ENCODE measurements at regions not wholly inside any gene's neighbourhood (a gene's known extent, or its start where the extent isn't known, plus 50 kb on each side); places are given as distances from the start of the nearest gene placed in this dataset.

GRCh38 chr12:125890366-125890905 is 825.2 kb downstream of the AACS start:
- H3F3A ChIP-seq (ENCODE audit: insufficient read depth), result no peaks in the 10 kb centered on the region
- no peak overlapping the region for H2AFZ ChIP-seq (ENCODE audit: low read depth, low read length, severe bottlenecking)
- no peaks in the 10 kb centered on the region for H3K9me2 ChIP-seq (replicated peaks; ENCODE audit: insufficient read depth, low read length)
- H3K4me2 ChIP-seq (ENCODE audit: low read depth, low read length, poor library complexity, severe bottlenecking), result no peak overlapping the region
- H3K9me3 ChIP-seq (ENCODE audit: insufficient read depth, low read length), result no peaks in the 10 kb centered on the region
- H4K20me1 ChIP-seq (ENCODE audit: low read depth, low read length), result no peaks in the 10 kb centered on the region
- H3K36me3 ChIP-seq (ENCODE audit: low read length), result no peaks in the 10 kb centered on the region
- H3K27me3 ChIP-seq (ENCODE audit: low read length), result no peaks in the 10 kb centered on the region
- no peak overlapping the region for H3K27ac ChIP-seq (ENCODE audit: low read depth, low read length)
- no peak for TF ChIP-seq CTCF (IDR thresholded peaks at IDR 0.05; ENCODE audit: insufficient read depth, low read length, poor library complexity, severe bottlenecking)
- TF ChIP-seq EZH2phosphoT487 (conservative IDR thresholded peaks at IDR 0.05; ENCODE audit: low read length), result no peak
- no peak overlapping the region for H3K4me3 ChIP-seq (ENCODE audit: insufficient read depth, low read length, poor library complexity, severe bottlenecking)
- no peak overlapping the region for H3K9ac ChIP-seq (ENCODE audit: low read length)
- no peaks in the 10 kb centered on the region for H3K79me2 ChIP-seq (ENCODE audit: insufficient read depth, low read length)

GRCh38 chr12:125890971-125891370 is 825.7 kb downstream of the AACS start:
- H3K4me2 ChIP-seq (ENCODE audit: low read depth, low read length, poor library complexity, severe bottlenecking), result no peak overlapping the region
- no peak overlapping the region for H3K9ac ChIP-seq (ENCODE audit: low read length)
- no peaks in the 10 kb centered on the region for H3K79me2 ChIP-seq (ENCODE audit: insufficient read depth, low read length)
- H3K9me2 ChIP-seq (replicated peaks; ENCODE audit: insufficient read depth, low read length), result no peaks in the 10 kb centered on the region
- H3K27ac ChIP-seq (ENCODE audit: low read depth, low read length), result no peak overlapping the region
- H3F3A ChIP-seq (ENCODE audit: insufficient read depth), result no peaks in the 10 kb centered on the region
- no peaks in the 10 kb centered on the region for H4K20me1 ChIP-seq (ENCODE audit: low read depth, low read length)
- no peak overlapping the region for H2AFZ ChIP-seq (ENCODE audit: low read depth, low read length, severe bottlenecking)
- H3K9me3 ChIP-seq (ENCODE audit: insufficient read depth, low read length), result no peaks in the 10 kb centered on the region
- no peak overlapping the region for H3K4me3 ChIP-seq (ENCODE audit: insufficient read depth, low read length, poor library complexity, severe bottlenecking)
- no peaks in the 10 kb centered on the region for H3K27me3 ChIP-seq (ENCODE audit: low read length)
- TF ChIP-seq EZH2phosphoT487 (conservative IDR thresholded peaks at IDR 0.05; ENCODE audit: low read length) (no peak), CTCF (IDR thresholded peaks at IDR 0.05; ENCODE audit: insufficient read depth, low read length, poor library complexity, severe bottlenecking) (no peak)
- no peaks in the 10 kb centered on the region for H3K36me3 ChIP-seq (ENCODE audit: low read length)

GRCh38 chr12:125892276-125892675 is 827.0 kb downstream of the AACS start:
- Histone ChIP-seq H3K27ac (ENCODE audit: low read depth, low read length) (no peak overlapping the region), H3K9me3 (ENCODE audit: insufficient read depth, low read length) (no peaks in the 10 kb centered on the region), H3K79me2 (ENCODE audit: insufficient read depth, low read length) (no peaks in the 10 kb centered on the region), H3K9me2 (replicated peaks; ENCODE audit: insufficient read depth, low read length) (no peaks in the 10 kb centered on the region), H3K9ac (ENCODE audit: low read length) (no peak overlapping the region), H3K27me3 (ENCODE audit: low read length) (no peaks in the 10 kb centered on the region), H3K36me3 (ENCODE audit: low read length) (no peaks in the 10 kb centered on the region), H2AFZ (ENCODE audit: low read depth, low read length, severe bottlenecking) (no peak overlapping the region), H3K4me2 (ENCODE audit: low read depth, low read length, poor library complexity, severe bottlenecking) (no peak overlapping the region), H3F3A (ENCODE audit: insufficient read depth) (no peaks in the 10 kb centered on the region), H3K4me3 (ENCODE audit: insufficient read depth, low read length, poor library complexity, severe bottlenecking) (no peak overlapping the region), H4K20me1 (ENCODE audit: low read depth, low read length) (no peaks in the 10 kb centered on the region)
- no peak for TF ChIP-seq EZH2phosphoT487 (conservative IDR thresholded peaks at IDR 0.05; ENCODE audit: low read length)
- TF ChIP-seq CTCF (IDR thresholded peaks at IDR 0.05; ENCODE audit: insufficient read depth, low read length, poor library complexity, severe bottlenecking), result no peak
